ENCODE measurements at regions not wholly inside any gene's neighbourhood (a gene's known extent, or its start where the extent isn't known, plus 50 kb on each side); places are given as distances from the start of the nearest gene placed in this dataset.

DNA sequence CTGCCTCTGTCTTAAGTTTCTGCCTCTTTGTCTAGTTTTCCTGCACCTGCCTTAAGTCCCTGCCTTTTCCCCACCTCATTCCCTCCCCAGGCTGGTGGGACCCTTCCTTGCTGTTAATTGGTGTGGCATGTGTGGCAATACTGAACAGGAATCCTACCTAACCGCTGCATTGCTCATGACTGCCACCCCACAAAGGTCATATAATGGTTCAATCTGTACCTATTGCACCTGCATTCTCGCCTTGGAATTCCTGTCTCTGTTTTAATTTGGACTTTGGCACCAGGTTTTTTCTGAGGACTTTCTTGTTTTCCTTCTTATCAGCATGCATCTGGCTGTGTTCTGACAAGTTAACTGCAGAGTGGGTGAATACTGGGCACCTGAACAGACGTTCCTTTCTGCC lies 966.2 kb upstream of the TMEM132C start:
- DNase-seq = no peak

- DNase-seq = no peak
These were observed 965.1 kb upstream of the TMEM132C start for GRCh38 chr12:127301876-127302275.

DNA sequence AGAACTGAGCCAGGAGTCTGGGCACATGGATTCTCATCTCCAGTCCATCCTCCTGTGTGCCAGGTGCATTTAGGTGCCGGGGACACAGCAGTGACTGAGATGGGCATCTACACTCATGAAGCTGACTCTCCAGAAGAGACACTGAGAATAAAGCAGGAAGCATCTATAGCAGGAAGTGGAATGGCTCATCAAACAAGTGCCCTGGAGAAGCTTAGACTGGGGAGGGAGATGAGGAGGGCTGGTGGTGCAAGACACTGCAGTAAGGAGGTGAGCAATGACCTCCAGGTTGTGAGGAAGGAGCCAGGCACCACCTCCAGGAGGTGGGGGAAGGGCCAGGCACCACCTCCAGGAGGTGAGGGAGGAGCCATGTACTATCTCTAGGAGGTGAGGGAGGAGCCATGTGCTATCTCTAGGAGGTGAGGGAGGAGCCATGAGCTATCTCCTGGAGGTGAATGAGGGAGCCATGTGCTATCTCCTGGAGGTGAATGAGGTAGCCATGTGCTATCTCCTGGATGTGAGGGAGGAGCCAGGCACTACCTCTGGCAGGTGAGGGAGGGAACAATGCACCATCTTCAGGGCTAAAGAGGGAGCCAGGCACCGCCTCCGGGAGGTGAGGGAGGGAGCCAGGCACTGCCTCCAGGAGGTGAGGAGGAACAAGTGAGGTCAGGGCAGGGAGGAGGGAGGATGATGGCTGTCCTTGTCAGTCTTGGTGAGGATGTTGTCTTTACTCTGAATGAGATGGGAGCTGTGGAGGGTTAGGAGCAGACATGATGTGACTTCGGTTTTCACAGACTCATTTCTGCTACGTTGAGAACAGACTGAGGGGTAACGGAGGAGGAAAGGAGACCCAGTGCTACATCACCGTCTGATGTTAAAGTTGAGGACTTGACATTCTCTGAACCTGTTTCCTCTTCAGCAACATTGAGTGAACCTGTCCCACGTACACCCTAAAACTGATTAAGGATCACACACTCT lies 961.9 kb upstream of the TMEM132C start:
- DNase-seq = no peak

GRCh38 chr12:127306604-127307215 lies 960.3 kb upstream of the TMEM132C start:
- DNase-seq = no peak

- DNase-seq = no peak
These were observed 959.4 kb upstream of the TMEM132C start for GRCh38 chr12:127307528-127307927.

- DNase-seq = no peak
These were observed 958.8 kb upstream of the TMEM132C start for GRCh38 chr12:127308148-127308547.

DNA sequence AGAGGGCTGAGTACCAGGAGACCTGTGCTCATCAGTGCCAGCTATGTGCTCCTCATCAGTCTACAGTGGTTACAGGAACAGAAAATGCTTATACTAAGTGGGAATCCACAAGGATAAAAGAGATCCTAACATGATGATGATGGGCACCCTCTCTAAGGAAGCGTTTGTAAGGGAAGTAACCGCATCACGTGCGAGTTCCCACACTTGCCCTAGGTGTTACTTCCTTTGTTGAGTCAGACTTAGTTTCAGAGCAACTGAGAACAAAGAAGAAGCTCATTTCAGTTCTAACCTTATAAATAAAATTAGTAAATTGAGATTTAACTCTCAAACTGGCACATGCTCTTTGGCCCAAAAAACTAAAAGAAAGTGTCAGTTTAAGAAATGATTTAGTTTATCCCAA lies 956.4 kb upstream of the TMEM132C start:
- DNase-seq = no peak

GRCh38 chr12:127311720-127312364 lies 955.1 kb upstream of the TMEM132C start:
- DNase-seq = no peak

DNA sequence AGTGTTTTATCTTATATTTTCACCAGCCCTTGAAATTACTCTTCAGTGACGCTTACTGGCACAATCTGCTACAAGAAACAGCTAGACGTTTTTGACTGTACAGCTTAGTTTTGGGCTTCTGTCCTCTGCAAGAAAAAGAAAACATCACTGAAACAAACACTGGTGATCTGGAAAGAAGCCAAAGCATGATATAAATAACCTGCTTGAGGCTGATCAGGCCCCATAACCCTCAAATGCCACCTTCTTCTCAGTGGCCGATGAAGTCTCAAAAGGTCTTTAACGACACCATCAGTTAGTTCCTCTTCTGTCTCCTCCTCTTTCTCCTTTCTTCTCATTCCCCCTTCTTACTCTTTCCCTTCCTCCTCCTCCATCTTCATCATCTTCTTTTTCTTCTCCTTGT lies 942.3 kb upstream of the TMEM132C start:
- DNase-seq = no peak

- no peak for DNase-seq
These were observed 939.0 kb upstream of the TMEM132C start for GRCh38 chr12:127327986-127328385.

DNA sequence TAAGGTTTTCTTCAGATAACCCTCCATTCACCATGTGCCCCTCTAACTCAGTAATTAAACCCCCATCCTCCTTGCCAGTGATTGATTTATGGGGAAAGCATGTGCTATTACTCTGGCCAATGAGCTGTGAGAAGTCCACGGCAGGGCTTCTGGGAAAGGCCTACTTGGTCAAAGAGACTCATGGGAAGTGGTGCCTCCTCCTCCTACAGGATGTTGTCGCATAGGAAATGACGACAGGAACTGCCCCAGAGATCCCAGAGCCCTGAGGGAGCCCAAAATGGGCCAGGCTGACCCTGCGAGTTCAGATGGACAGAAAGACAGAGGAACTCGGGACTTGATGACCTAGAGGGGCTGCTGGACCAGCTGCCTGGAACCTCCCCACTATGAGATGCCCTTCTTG lies 938.1 kb upstream of the TMEM132C start:
- DNase-seq = no peak

DNA sequence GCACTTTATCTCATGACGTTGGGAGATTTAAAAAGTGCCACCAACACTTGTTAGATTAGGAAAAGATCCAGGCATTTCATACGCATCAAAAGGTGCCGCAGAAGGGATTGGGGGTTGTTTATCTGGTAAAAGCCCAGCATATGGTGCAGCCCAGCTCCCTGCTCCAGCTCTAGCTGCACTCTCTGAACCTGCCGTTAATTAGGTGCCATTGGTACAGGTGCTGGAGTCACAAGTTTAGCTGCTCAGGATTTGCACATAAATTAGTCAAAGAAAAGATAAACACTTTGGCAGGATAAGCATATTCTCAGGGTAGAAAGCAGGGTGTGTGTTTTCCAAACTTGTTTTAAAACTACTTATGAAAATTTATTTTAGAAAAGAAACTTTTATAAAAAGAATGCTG lies 932.6 kb upstream of the TMEM132C start:
- no peak for DNase-seq

- DNase-seq = no peak
These were observed 931.9 kb upstream of the TMEM132C start for GRCh38 chr12:127334912-127335644.

DNA sequence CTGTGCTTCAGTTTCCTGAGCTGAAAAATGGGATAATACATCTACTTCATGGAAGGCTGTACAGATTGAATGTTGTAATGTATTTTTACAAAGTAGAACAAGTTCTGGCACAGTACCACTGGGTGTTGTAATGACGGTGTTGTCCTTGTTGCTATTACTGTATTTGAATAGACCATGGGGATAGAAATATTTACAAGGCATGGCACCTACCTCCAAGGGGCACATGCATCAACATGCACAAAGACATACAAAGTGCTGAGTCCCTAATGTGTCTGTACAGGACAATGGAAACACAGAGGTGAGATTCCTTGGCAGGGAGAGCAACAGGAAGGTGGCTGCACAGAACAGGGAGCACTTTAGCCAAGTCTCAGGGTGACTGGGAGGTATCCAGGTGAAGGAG lies 930.6 kb upstream of the TMEM132C start:
- DNase-seq = no peak

- DNase-seq = no peak
These were observed 927.9 kb upstream of the TMEM132C start for GRCh38 chr12:127339065-127339464.

DNA sequence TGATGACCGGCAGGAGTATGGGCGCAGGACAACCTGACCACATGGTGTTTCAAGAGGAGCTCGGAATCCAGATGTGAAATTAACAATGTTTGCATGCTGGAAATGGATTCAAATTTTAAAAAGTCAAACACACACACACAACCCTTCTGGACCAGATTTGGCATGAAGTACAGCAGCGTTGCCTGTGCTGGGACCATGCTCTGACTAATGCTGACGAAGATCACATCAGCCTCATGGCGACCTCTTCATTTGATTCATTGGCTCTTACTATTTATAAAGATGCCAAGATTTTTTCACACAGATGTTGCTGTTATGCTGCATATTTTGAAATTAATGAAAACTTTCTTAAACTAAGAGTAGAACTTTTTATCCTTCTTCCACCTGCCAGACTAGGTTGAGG lies 926.6 kb upstream of the TMEM132C start:
- no peak for DNase-seq

GRCh38 chr12:127342861-127343260 lies 924.1 kb upstream of the TMEM132C start:
- no peak for DNase-seq

GRCh38 chr12:127343940-127344339 lies 923.0 kb upstream of the TMEM132C start:
- no peak for DNase-seq

GRCh38 chr12:127351481-127352010 lies 915.4 kb upstream of the TMEM132C start:
- DNase-seq = no peak

DNA sequence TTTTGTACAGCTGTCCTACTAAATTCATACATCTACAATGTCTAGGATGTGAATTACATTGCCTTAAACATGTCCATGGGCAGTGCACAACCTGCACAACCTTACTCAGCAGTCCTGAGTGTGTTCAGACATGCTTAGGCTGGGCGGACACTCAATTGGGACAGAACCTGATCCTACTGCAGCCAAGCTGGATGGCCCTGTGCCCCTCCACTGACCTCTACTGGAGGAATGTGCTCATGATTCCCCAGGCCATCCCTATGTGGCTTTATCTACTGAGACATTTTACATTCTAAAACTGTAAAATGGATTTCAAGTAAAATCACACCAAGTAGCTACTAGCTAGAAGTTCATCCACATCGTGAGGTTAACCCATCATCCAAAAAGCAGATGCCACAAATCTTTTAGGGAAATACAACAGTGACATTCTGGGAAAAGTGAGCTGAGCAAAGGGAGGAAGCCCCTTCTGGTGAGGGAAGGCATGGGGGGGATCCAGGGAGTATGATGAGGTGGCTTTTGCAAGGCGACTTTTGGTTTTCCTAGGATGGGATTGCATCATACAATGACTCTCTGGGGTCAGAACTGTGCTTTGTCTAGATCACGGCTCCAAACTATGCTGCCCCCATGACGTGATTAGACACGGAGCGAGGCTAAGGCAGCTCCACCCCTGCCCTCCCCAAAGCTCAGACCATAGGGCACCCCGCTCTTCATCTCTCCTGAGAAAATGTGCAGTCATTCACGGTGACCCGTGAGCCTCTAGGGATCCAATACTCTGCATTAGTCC lies 911.7 kb upstream of the TMEM132C start:
- no peak for DNase-seq

GRCh38 chr12:127358888-127359287 lies 908.1 kb upstream of the TMEM132C start:
- no peak for DNase-seq

DNA sequence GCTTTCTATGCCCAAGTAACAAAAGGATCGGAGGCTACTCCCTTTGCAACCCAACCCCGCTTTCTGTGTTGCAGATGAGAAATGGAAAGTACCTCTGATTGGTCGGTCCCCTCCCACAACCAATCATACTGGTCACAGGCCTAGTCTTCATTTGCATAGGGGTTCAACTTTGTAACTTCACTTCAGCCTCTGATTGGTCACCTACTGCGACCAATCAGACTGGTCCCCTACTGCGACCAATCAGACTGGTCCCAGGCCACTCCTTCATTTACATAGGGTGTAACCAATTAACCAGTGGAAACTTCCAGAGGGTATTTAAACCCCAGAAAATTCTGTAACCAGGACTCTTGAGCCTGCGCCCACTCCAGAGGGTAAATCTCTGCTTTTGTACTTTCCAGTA lies 906.4 kb upstream of the TMEM132C start:
- no peak for DNase-seq
